ENCODE measurements at regions not wholly inside any gene's neighbourhood (a gene's known extent, or its start where the extent isn't known, plus 50 kb on each side); places are given as distances from the start of the nearest gene placed in this dataset.
"Not testable (repeated sequence)": the region's sequence is repeated elsewhere in the genome, so short reads cannot be mapped to it uniquely, and the experiment has no call there.

- DNase-seq, result not testable (repeated sequence)
Measured at GRCh38 chr2:91574255-91574654, 2882.8 kb downstream of the RPIA start.

- not testable (repeated sequence) for DNase-seq
Measured at GRCh38 chr2:91575701-91576100, 2884.2 kb downstream of the RPIA start.

- DNase-seq, result not testable (repeated sequence)
Measured at GRCh38 chr2:91577406-91577805, 2885.9 kb downstream of the RPIA start.

GRCh38 chr2:91578678-91579077 lies 2887.2 kb downstream of the RPIA start:
- not testable (repeated sequence) for DNase-seq

- DNase-seq, result not testable (repeated sequence)
Measured at GRCh38 chr2:91579555-91579954, 2888.1 kb downstream of the RPIA start.

GRCh38 chr2:91580043-91580442 lies 2888.6 kb downstream of the RPIA start:
- DNase-seq, result not testable (repeated sequence)

GRCh38 chr2:91587098-91587497 lies 2895.6 kb downstream of the RPIA start:
- DNase-seq, result not testable (repeated sequence)

GRCh38 chr2:91587908-91588535 lies 2896.5 kb downstream of the RPIA start:
- not testable (repeated sequence) for DNase-seq

- not testable (repeated sequence) for DNase-seq
Measured at GRCh38 chr2:91588782-91589223, 2897.3 kb downstream of the RPIA start.

- DNase-seq, result not testable (repeated sequence)
Measured at GRCh38 chr2:91589454-91590328, 2898.2 kb downstream of the RPIA start.

GRCh38 chr2:91590381-91590780 lies 2898.9 kb downstream of the RPIA start:
- DNase-seq, result not testable (repeated sequence)

- DNase-seq, result not testable (repeated sequence)
Measured at GRCh38 chr2:91591066-91591465, 2899.6 kb downstream of the RPIA start.

GRCh38 chr2:91597436-91597835 lies 2906.0 kb downstream of the RPIA start:
- not testable (repeated sequence) for DNase-seq

GRCh38 chr2:91598519-91598918 lies 2907.0 kb downstream of the RPIA start:
- not testable (repeated sequence) for DNase-seq

- not testable (repeated sequence) for DNase-seq
Measured at GRCh38 chr2:91599000-91599399, 2907.5 kb downstream of the RPIA start.

GRCh38 chr2:91602860-91603259 lies 2911.4 kb downstream of the RPIA start:
- not testable (repeated sequence) for DNase-seq

- not testable (repeated sequence) for DNase-seq
Measured at GRCh38 chr2:91603996-91604395, 2912.5 kb downstream of the RPIA start.

GRCh38 chr2:91604629-91605028 lies 2913.2 kb downstream of the RPIA start:
- not testable (repeated sequence) for DNase-seq

GRCh38 chr2:91623739-91624138 lies 2932.3 kb downstream of the RPIA start:
- DNase-seq, result not testable (repeated sequence)

GRCh38 chr2:91628471-91628870 lies 2937.0 kb downstream of the RPIA start:
- not testable (repeated sequence) for DNase-seq

GRCh38 chr2:91657193-91657592 lies 2965.7 kb downstream of the RPIA start:
- DNase-seq, result not testable (repeated sequence)

- DNase-seq, result not testable (repeated sequence)
Measured at GRCh38 chr2:91658336-91658735, 2966.9 kb downstream of the RPIA start.

GRCh38 chr2:91659189-91659916 lies 2967.9 kb downstream of the RPIA start:
- DNase-seq, result not testable (repeated sequence)
